HG02798 (cell line): ENCODE measurements at regions not wholly inside any gene's neighbourhood (a gene's known extent, or its start where the extent isn't known, plus 50 kb on each side); places are given as distances from the start of the nearest gene placed in this dataset.

ENCODE experiments used
- ATAC-seq: cut with Tn5 transposase; IDR thresholded peaks from one replicate; pipeline ENCODE4 v1.9.1; 2021; ENCODE audit warnings: mild to moderate bottlenecking; ENCODE audit not compliant: unreplicated experiment, poor library complexity

DNA sequence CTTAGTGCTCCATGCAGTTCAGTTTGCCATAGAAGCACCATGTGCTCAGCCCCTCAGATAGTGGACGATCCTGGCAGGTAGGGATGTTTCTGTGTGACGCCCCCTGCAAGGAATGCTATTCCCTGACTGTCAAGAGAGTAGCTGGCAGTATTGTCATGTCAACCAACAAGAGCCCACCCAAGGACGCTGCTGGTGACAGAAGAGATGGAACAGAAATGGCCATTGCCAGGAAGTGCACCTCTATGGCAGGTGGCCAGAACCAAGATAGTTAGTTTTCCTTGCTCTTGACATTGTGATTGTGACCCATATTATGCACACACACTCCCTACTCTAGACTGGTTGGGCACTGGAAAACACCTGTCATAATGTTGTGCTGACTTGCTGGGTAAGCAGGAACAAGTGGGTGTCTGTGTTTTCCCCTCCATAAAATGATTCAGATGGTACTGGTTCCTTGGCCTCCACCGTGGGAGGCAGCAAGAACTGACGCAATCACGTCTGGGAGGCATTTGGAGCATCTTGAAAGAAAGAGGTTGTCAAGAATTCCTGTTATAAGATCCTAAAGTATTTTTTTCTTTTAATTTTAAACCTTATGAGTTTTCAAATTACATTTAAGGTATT, 507.9 kb downstream of the MID1IP1 start:
- no peak for ATAC-seq

DNA sequence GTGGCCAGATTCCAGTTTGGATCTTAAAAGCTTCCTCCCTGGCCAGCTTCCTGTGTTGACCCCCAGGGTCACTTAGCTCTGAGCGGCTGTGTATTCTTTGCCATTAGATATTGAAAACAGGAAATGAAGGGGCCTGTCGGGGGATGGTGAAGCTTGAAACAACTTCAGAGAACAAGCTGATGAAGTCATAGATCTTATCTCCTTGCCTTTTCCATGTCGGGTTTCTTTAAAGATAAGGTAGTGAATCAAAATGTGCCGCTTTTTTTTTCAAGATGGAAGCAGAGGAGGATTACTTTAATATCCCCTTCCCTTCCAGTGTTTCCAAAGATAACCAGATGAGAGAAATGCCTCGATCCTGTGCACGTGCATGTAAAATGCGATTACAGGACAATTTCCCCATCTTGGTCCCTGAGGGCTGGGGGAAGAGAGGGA, 508.5 kb downstream of the MID1IP1 start:
- ATAC-seq = no peak

DNA sequence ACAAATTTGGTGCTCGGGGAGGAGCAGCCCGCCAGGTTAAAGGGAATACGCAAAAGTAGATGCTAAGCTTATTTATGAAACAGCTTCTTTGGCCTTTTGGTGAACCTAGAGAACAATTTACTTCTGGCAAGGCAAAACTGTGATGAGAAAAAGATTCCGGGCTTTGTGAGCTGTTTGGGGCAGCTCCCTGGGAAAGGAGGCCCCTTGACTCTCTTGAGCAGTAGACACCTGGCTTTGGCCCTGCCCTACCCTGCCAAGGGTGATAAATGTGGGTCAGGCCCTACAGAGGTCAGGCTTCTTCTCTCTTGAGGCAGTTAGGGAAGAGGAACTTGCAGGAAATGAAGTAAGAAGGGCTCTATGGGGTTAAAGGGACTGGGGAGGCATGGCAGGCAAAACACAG, 509.6 kb downstream of the MID1IP1 start:
- no peak for ATAC-seq

DNA sequence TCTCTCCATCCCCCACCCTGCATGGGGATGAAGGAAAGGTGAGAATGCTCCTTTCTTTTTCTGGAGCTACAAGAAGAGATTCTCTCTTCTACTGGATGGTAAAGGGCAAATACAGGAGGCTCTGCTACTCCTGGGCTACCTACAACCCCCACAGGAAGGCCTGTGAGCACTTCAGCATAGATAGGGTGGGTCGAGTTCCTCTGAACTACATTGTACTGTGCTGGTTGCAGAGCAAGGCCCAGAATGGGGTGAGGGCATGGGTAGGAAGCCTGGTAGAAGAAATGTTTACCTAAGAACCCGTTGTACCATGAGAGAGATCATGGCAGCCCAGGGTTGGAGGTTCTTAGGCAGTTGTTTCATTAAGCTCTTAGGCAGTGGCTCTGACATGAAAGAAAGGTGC, 510.4 kb downstream of the MID1IP1 start:
- no peak for ATAC-seq

DNA sequence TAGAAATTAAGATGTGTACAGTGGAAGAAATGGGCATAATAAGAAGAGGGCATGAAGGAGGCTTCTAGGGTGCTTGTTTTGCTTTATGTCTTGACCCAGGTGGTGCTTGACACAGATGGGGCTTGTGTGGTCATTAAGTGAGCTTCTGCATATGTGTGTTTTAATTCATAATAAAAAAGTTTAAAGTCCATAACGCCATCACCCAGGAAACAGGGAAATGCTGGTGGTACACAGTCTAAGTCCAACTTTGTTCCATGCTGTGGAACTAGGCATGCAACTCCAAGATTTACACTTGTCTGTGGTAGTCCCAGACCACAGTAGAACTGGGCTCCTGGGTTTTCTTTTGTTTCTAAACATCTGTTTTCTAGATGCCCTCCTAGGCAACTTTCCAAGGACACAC, 511.9 kb downstream of the MID1IP1 start:
- no peak for ATAC-seq

DNA sequence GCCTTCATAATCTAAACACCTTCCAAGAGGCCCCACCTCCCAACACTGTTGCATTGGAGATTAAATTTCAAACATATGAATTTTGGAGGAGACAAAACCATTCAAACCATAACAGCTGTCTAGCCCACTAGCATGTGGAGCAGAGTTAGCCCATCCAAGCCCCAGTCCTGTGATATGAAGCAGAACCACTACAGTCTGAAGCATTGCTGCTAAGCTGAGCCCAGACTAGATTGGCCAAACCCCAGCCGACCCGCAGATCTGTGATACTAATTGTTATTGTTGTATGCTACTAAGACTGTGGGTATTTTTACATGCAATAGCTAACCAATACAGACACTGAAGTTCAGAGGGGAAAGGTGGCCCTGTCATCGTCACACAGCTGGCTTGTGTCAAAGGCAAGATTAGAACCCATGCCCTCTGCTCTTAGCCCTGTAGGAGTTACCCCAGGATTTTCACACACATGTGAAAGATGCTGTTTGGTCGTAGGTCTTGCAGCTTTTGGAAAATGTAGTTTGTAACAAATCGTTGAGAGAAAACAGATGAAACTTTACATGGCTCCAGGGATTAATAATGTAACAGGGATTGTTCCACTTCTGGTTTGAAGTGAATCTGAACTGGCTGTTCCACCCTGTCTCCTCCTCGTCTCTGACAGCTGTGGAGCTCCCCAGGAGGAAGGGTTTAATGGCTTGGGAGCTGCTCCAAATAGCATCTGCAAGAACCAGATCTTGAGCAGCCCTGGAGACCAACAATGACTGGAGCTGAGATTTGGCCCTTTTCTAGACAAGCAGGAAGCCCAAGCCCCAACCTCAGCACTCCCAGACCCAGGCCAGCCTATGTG, 517.5 kb downstream of the MID1IP1 start:
- no peak for ATAC-seq

DNA sequence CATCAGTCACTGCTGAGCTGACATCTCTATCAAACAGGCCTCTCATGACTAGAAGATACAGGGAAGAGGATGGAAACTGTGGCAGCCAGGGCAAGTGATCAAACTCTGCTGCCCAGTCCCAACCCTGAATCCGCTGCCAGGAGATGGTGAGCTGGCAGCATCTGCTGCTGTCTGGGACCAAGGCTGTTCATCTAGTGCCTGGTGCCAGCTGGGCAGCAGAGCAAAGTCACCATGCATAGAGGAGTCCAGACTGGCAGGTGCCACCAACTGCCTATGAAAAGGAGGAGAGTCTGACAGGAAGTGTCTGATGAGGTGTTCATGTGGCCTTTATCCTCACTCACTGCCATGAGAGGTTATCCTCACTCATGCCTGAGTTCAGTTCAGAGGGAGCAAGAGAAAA, 518.9 kb downstream of the MID1IP1 start:
- no peak for ATAC-seq

DNA sequence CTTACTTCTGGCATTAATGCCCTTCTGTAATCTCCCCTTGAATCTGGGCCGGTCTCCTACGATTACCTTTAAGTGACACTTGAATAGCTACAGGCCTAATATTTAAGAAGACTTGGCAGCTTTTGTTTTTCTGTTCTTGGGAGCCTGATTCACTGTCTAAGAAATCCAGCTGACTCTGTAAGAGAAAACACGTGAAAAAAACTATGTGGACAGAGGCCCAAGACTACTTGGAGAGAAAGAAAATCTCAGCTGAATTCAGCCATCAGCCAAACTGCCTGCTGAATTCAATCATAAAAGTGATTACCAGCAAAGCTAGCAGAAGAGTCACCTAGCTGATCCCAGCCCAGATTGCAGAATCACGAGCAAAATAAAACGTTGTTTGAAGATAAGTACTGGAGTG, 521.2 kb downstream of the MID1IP1 start:
- ATAC-seq = no peak

DNA sequence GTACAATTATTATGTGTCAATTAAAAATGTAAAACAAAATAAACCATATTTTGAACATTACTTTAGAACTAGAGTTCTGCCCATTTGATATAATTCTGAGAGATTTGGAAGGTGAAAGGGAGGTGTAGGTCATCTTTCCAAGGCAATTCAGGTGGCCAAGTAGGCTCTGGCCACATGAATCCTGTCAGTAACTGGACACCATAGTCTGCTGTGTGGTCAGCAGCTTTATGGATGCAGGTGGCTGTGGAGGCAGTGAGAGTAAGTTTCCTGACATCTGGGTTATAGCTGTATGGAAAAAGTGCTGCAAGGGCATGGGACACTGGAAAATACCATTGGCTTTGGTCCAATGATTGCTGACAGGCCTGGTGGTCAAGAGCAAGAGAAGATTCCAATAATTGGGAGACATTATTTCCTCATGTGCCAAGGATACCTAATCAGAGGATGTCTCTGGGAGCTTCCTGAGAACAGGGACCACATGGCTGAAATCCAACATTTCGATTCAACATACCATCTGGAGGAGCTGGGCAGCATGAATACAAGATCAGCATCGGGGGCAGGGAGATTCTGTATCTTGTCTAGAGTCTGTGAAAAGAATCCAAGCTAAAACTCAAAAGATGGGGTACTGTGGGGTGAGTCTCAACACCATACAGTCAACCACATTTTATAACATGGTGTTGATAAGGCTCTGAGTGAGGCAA, 523.1 kb downstream of the MID1IP1 start:
- ATAC-seq = no peak

DNA sequence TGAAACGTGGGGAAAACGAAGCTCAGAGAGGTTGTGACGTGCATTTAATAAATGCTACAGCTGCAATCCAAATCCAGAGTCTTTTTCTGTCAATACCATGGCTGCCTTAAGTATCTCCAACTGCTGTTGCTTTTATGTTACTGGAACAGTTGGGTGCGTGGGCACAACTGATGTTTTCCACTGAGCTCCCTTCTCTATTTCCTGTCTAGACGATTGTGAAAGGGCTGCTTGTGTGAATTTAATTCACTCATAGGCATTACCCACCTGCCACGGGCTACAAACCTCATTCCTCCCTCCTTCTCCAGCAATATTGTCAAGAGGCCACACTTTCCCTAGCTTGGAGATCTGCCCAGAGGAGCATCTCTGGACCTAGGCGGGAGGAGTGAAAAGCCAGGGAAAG, 526.0 kb downstream of the MID1IP1 start:
- no peak for ATAC-seq

DNA sequence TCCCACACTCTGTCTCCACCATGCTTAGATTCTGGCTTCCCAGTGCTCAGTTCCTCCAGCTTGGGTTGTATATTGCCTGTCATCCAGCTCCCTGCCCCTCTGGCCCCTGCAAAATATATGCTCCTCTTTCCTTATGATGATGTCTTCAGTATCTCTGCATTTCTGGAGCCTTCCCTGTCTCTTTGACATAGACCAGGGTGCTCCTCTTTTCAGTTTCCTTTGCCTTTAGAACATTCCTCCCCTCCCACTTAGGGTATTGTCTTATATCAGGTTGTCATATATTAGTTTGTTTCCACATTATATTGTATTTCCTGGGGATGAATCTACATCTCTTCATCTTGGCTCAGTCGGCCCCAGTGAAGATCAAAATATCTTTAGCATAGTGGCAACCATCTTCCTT, 526.4 kb downstream of the MID1IP1 start:
- ATAC-seq = no peak

DNA sequence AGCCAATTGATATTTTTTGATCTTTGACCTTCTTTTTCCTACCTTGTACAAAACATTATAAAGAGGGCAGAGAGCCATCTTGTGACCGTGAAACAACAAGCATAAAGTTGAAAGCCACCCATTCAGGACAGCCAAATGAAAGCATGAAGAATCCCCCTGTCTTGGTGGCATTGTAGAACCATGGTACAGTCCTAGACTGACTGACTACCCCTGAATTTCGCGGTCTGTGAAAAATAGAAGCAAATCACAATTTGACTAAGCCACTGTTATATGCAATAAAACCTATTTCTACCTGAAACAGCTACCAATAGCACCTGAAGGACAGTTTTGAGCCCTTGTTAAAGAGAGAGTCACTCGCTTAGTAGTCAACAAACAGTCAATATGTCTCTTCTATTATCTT, 527.4 kb downstream of the MID1IP1 start:
- ATAC-seq = no peak

DNA sequence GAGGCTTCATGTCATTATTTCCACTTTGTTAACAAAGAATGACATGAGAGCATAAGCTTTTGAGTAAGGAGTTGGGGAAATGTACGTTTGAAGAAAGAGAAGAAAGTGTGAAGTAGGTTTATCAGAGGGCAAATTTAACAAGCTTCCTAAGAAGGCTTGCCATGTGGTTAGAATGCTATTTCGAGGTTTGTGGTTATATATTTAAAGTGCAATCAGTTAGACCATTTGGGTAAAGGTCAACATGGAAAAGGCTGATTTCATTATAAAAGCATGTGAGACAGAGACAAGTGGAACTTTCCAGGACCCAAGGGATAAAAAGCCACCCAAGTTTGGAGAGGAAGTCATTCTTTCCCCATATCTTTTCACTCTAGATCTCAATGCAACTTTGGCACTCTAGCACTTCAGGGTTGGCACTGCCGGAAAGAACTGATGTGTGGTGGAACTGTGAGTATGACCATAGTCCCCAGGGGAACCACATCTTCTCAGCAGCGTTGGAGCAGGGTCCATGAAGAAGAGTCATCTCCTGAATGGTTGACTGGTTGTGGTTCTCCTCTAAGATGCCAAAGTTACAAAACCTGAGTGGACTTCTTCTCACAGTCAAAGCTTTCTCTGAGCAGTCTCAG, 529.9 kb downstream of the MID1IP1 start:
- peak; percentile 47 for ATAC-seq

DNA sequence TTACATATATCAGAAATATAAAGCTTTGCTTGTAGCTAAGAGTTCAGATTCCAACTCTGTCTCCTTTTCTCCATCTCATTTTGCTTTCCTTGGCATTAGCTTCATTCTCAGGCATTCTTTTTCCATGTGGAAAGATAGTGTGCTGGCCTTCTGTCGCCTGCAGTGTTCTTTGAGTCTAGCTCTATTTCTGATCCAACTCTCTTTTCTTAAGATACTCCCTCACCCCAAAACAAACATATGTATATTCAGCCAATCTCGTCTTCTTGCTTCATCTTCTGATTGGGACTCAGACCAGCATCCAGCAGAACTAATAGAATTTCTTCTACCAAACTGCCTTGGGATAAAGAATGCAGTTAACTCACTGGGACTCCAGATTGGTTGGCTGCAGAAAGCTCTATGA, 532.2 kb downstream of the MID1IP1 start:
- ATAC-seq = no peak

DNA sequence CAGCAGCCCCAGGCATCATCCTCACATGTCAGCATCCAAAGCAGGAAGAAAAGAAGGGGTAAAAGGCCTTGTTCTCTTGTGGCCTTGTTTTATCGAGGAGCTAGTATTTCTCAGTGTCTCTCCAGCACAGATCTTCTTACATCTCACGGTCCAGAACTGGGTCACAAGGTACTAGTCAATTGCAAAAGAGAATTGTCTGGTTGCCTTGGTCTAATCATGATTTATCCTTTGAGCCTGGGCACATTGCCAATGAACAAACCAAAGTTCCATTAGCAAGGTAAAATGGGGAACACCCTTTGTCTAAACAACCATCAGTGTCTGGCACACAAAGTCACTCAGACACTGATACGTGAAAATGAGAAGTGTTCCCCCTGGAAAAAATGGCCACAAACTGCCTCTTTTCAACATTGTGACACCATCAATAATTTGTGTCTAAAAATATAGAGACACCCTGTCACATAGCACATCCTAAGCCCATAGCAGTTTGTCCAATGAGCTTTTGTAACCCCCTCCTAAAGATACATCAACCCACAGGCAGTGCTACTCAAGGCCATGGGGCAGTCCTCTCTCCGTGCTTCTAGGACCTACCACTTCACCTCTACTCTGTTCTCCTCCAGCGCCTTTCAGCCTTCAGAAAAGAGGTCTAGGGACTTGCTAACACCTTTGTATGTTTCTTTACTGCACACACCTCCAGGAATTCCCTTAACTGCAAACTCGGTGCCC, 534.4 kb downstream of the MID1IP1 start:
- no peak for ATAC-seq

DNA sequence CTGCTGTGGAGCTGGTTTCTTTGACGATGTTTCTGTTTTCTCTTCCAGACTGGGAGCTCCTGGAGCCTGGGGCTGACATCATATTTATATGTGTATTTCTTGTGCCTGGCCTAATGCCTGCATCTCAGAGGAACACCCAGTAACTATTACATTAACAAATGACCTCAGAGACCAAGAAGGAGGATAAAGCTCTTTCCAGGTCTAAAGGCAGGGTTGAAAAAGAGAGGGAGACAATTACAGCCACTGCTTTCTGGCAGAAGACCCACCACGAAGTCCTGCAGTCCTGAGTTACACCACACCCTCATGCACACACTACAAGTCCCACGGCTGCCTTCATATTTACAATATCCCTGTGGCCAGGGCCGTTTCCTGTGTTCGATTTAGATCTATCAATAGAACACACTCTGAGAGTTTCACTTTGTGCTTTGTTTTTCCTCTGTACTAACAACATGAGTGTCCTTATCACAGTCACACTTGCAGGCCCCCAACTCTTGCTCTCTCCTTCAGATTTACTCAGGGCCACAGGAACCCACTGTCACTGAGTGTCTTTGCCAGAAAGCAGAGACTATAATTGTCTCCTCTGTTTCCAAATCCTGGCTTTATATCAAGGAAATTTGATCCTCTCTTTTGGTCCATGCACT, 535.5 kb downstream of the MID1IP1 start:
- ATAC-seq = peak; percentile 69

DNA sequence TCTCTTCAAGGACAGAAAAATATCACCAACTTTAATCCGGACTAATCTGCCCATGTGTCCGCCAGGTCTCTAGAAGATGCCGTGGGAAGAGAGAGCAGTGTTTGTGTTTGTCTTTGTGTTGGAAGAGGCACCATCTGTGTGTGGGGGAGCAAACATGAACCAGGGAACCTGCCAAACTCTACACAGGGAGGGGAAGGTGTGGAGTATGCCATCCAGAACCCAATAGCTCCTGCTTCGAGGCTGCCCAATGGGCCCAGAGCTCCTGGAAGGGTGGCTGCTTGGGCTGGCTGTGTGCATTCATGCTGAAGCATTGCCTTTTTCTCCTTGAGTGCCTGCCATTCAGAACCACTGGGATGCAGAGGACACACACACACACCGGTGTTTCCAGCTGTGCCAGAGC, 536.2 kb downstream of the MID1IP1 start:
- no peak for ATAC-seq

DNA sequence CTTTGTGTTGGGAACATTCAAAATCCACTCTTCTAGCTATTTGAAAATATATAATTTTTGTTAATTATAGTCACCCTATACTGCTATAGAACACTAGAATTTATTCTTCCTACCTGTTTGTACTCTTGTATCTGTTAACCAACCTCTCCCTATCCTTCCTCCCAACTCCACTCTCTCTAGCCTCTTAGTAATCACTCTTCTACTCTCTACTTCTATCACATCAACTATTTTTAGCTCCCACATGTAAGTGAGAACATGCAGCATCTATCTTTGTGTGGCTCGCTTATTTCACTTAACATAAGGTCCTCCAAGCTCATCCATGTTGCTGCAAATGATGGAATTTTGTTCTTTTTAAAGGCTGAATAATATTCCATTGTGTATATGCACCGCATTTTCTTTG, 537.3 kb downstream of the MID1IP1 start:
- ATAC-seq = no peak

DNA sequence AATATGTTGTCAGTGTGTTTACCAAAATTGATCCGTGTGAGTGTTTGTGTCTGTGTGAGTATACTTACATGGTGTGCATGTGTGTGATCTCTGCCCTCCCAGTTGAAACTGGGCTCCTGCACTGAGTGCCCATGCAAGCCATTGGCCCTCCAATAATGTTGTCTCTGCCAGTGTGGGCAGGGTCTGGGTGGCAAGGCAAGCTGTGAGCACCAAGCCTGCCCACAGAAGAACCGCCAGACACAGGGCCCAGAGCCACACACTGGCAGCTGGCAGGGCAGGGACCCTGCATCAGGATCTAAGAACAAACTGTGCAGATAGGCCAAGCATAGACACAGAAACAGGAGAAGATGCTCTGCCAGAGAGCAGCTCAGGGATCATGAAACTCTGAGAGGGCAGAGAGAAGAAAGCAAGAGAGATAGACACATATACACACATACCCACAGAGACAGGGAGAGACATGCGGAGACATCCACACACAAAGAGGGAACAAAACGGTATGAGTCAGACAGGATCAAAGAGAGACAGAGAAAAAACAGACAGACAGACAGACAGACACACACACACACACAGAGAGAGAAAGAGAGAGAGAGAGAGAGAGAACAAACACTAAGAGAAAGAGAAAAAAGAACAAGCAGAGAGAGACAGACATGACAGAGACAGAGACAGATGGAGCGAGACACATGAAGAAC, 555.0 kb downstream of the MID1IP1 start:
- no peak for ATAC-seq
